Osteoblast (primary cell): ENCODE measurements at regions not wholly inside any gene's neighbourhood (a gene's known extent, or its start where the extent isn't known, plus 50 kb on each side); places are given as distances from the start of the nearest gene placed in this dataset.

Experiments
- DNase-seq: peaks from one replicate; pipeline ENCODE4 v3.0.0; 2011; ENCODE audit warnings: low spot score, mixed read lengths; ENCODE audit not compliant: insufficient read length; ENCODE audit errors: missing footprints
- H2AFZ ChIP-seq: 2 replicates; pipeline ENCODE4 v1.6.0; 2011; ENCODE audit warnings: mild to moderate bottlenecking, low read length
- H3K27ac ChIP-seq: 2 replicates; pipeline ENCODE4 v1.5.1; 2011; ENCODE audit warnings: mild to moderate bottlenecking, low read depth, low read length, moderate library complexity
- H3K27me3 ChIP-seq: 2 replicates; pipeline ENCODE4 v1.6.0; 2012; ENCODE audit warnings: mild to moderate bottlenecking, control low read depth, inconsistent platforms, low read length, moderate library complexity; ENCODE audit not compliant: insufficient read depth
- H3K36me3 ChIP-seq: 2 replicates; pipeline ENCODE4 v1.5.1; 2011; ENCODE audit warnings: mild to moderate bottlenecking, low read length, control low read depth, moderate library complexity; ENCODE audit not compliant: insufficient read depth
- H3K4me1 ChIP-seq: 2 replicates; pipeline ENCODE4 v1.5.1; 2011; ENCODE audit warnings: mild to moderate bottlenecking, low read length, control low read depth, moderate library complexity; ENCODE audit not compliant: insufficient read depth
- H3K4me2 ChIP-seq: 2 replicates; pipeline ENCODE4 v1.6.0; 2011; ENCODE audit warnings: mild to moderate bottlenecking, low read length; ENCODE audit not compliant: insufficient read depth
- H3K4me3 ChIP-seq: fragments of 200-600 bp; sonication (generic); 3 replicates; pipeline ENCODE4 v1.5.1; 2012; ENCODE audit warnings: mild to moderate bottlenecking, low read length, inconsistent platforms; ENCODE audit not compliant: insufficient read depth
- H3K79me2 ChIP-seq: 2 replicates; pipeline ENCODE4 v1.6.0; 2012; ENCODE audit warnings: mild to moderate bottlenecking, low read length, control low read depth, inconsistent platforms; ENCODE audit not compliant: insufficient read depth
- H3K9me3 ChIP-seq: 2 replicates; pipeline ENCODE4 v1.5.1; 2011; ENCODE audit warnings: low read depth, low read length, control low read depth
- H4K20me1 ChIP-seq: 2 replicates; pipeline ENCODE4 v1.6.0; 2012; ENCODE audit warnings: mild to moderate bottlenecking, low read length, control low read depth; ENCODE audit not compliant: insufficient read depth
- CTCF ChIP-seq: IDR thresholded peaks from 2 replicates; pipeline ENCODE4 v1.5.1; 2011; ENCODE audit warnings: mild to moderate bottlenecking, low read depth, low read length, moderate library complexity; ENCODE audit errors: extremely low read depth

DNA sequence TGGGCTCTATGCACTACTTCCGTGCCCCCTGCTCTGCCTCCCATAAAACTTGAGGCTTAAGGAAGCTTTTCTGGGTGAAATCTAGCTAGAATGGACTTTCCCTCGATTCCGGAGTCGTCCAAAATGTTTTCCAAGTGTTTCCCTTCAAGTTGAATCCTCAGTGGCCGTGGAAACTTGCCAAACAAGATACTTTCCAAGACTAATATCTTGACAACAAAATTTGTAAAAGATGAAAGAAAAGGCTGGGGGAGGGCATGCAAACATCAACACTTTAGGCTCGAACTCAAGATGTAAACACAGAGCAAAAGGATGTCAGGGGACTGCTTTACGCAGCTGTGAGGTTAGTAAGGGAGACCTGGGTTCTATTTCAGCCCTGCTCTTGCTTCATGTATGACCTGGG, 482.8 kb upstream of the KLF4 start:
- TF ChIP-seq CTCF: no peak
- H3K27me3 ChIP-seq: no peaks in the 10 kb centered on the region
- no peak for DNase-seq
- H3K9me3 ChIP-seq: no peaks in the 10 kb centered on the region
- no peaks in the 10 kb centered on the region for H3K36me3 ChIP-seq
- no peak overlapping the region for H3K4me2 ChIP-seq
- H4K20me1 ChIP-seq: no peaks in the 10 kb centered on the region
- no peak overlapping the region for H3K4me3 ChIP-seq
- H3K4me1 ChIP-seq: no peaks in the 10 kb centered on the region
- H3K27ac ChIP-seq: no peak overlapping the region
- no peaks in the 10 kb centered on the region for H3K79me2 ChIP-seq
- H2AFZ ChIP-seq: no peak overlapping the region

GRCh38 chr9:107971241-107971640, 481.7 kb upstream of the KLF4 start:
- Histone ChIP-seq H3K79me2 (no peaks in the 10 kb centered on the region), H3K9me3 (no peaks in the 10 kb centered on the region), H3K36me3 (no peaks in the 10 kb centered on the region), H4K20me1 (no peaks in the 10 kb centered on the region), H3K4me3 (no peak overlapping the region), H3K4me1 (no peaks in the 10 kb centered on the region), H3K27me3 (no peaks in the 10 kb centered on the region), H2AFZ (no peak overlapping the region), H3K27ac (no peak overlapping the region), H3K4me2 (no peak overlapping the region)
- TF ChIP-seq CTCF: no peak
- no peak for DNase-seq

DNA sequence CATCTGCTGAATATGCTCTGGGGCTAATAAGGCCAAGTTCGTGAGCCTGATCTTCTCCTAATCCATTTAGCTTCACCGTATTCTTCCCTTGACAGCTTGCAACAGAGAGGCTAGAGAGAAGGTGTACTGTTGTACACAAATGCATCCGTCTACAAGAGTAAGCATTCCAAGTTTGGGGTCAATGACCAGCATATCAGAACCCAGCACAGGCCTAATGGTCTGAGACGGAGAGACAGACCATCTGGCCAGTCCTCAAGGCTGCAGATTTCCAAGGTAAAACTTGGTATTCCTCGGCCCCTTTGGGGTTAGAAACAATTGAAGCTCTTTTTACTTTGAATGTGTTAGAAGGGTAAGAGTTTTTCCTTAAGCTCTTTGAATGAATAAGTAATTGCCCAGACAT, 481.2 kb upstream of the KLF4 start:
- H3K4me1 ChIP-seq: no peaks in the 10 kb centered on the region
- no peaks in the 10 kb centered on the region for H3K9me3 ChIP-seq
- no peak overlapping the region for H3K4me2 ChIP-seq
- H3K36me3 ChIP-seq: no peaks in the 10 kb centered on the region
- no peak overlapping the region for H3K4me3 ChIP-seq
- H3K27me3 ChIP-seq: no peaks in the 10 kb centered on the region
- H3K79me2 ChIP-seq: no peaks in the 10 kb centered on the region
- no peak for DNase-seq
- TF ChIP-seq CTCF: no peak
- H3K27ac ChIP-seq: no peak overlapping the region
- no peak overlapping the region for H2AFZ ChIP-seq
- no peaks in the 10 kb centered on the region for H4K20me1 ChIP-seq

GRCh38 chr9:107969727-107970126, 480.2 kb upstream of the KLF4 start:
- no peak overlapping the region for H2AFZ ChIP-seq

More at GRCh38 chr9:107969727-107970126, 480.2 kb upstream of the KLF4 start:
- Histone ChIP-seq H3K36me3 (no peaks in the 10 kb centered on the region), H3K79me2 (no peaks in the 10 kb centered on the region), H4K20me1 (no peaks in the 10 kb centered on the region), H3K4me2 (no peak overlapping the region), H3K4me3 (no peak overlapping the region), H3K27me3 (no peaks in the 10 kb centered on the region), H3K4me1 (no peaks in the 10 kb centered on the region), H3K27ac (no peak overlapping the region), H3K9me3 (no peaks in the 10 kb centered on the region)
- no peak for DNase-seq
- TF ChIP-seq CTCF: no peak
